Adrenal gland (tissue), 5 donors: ENCODE measurements at regions not wholly inside any gene's neighbourhood (a gene's known extent, or its start where the extent isn't known, plus 50 kb on each side); places are given as distances from the start of the nearest gene placed in this dataset.

ENCODE experiments used
- POLR2A ChIP-seq, 2 donors: fragments of 450-650 bp; IDR thresholded peaks; one replicate each; pipeline ENCODE4 v1.6.1; 2017; ENCODE audit warnings: antibody characterized with exemption in 2 of 2, mild to moderate bottlenecking in 2 of 2, moderate library complexity in 1 of 2
- TF ChIP-seq, protein P1 (sequence below), 6 experiments: fragments of 450-650 bp in 4 of 6; fragments of 200-600 bp in 2 of 6; sonication (generic) in 1 of 6; IDR thresholded peaks; 1 replicate in 5 of 6; 2 replicates in 1 of 6; pipeline versions ENCODE4 v1.5.1 to v1.8.0; 2016 to 2021; ENCODE audit warnings: antibody characterized with exemption in 6 of 6, mild to moderate bottlenecking in 2 of 6, moderate library complexity in 1 of 6
- donor health status: DM: no; HTN: no; CAD: no.

- TF ChIP-seq, protein P1, sequence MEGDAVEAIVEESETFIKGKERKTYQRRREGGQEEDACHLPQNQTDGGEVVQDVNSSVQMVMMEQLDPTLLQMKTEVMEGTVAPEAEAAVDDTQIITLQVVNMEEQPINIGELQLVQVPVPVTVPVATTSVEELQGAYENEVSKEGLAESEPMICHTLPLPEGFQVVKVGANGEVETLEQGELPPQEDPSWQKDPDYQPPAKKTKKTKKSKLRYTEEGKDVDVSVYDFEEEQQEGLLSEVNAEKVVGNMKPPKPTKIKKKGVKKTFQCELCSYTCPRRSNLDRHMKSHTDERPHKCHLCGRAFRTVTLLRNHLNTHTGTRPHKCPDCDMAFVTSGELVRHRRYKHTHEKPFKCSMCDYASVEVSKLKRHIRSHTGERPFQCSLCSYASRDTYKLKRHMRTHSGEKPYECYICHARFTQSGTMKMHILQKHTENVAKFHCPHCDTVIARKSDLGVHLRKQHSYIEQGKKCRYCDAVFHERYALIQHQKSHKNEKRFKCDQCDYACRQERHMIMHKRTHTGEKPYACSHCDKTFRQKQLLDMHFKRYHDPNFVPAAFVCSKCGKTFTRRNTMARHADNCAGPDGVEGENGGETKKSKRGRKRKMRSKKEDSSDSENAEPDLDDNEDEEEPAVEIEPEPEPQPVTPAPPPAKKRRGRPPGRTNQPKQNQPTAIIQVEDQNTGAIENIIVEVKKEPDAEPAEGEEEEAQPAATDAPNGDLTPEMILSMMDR (IDR thresholded peaks at IDR 0.05): no peak
- TF ChIP-seq POLR2A (IDR thresholded peaks at IDR 0.05): no peak
Measured at GRCh38 chr5:178791976-178792375, 61.5 kb upstream of the ZNF354A start.
